T-helper 2 cell (primary cell): ENCODE measurements at regions not wholly inside any gene's neighbourhood (a gene's known extent, or its start where the extent isn't known, plus 50 kb on each side); places are given as distances from the start of the nearest gene placed in this dataset.

Source experiments
- DNase-seq, 5 experiments: peaks; one replicate each; pipeline versions ENCODE4 v3.0.0 to v3.0.0-alpha.2; 2012 to 2022

GRCh38 chr11:25990406-25990805, 341.5 kb upstream of the ANO3 start:
- no peak for DNase-seq

DNA sequence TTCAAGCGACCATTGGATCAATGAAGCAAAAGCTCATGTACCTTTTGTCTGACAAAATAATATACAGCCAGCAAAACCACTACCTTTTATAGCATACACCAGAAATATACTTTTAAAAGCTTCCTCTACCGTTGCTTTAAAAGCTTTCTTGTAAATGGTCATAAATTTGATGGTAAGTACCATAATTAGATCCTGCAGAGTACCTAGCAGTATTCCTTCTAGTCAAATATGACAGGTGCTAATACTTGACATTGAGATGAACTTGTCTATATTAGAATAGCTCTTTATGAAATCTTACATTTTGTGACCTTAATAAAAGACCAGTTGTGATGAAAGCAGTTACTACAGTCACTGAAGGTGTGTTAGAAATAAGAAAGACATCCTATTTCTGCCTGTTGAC, 340.5 kb upstream of the ANO3 start:
- no peak for DNase-seq

- no peak for DNase-seq
Measured at GRCh38 chr11:25992294-25992693, 339.6 kb upstream of the ANO3 start.

DNA sequence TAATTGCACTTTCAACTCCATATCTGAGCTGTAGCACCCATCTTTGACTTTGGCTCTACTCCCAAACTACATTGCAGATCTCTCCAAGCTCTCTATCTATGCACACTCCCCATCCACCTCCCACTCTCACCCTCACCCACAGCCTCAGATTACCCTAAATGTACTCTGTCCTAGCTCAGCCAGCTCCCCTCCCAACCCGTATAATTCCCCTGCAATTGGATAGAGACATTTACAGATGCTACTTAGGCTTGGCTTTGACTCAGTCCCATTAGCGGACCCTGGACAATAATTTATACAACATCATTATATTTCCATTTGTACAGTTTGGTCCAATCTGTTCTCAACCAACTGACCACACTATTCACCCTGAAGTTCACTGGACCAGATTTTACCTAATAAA, 338.9 kb upstream of the ANO3 start:
- no peak for DNase-seq

DNA sequence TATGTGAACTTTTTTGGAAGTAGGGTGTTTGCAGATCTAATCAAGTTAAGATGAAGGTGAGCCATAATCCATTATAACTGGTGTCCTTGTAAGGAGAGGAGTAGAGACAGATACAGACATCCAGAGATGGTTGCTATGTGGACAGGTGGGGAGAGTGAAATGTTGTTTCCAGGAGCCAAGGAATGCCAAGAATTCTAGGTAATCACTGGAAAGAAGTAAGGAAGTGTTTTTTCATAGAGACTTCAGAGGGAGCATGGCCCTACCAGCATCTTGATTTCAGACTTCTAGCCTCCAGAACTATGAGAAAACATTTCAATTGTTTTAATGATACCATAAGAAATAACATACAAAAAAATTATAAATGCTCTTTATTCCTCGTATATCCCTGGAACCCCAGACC, 320.5 kb upstream of the ANO3 start:
- no peak for DNase-seq

DNA sequence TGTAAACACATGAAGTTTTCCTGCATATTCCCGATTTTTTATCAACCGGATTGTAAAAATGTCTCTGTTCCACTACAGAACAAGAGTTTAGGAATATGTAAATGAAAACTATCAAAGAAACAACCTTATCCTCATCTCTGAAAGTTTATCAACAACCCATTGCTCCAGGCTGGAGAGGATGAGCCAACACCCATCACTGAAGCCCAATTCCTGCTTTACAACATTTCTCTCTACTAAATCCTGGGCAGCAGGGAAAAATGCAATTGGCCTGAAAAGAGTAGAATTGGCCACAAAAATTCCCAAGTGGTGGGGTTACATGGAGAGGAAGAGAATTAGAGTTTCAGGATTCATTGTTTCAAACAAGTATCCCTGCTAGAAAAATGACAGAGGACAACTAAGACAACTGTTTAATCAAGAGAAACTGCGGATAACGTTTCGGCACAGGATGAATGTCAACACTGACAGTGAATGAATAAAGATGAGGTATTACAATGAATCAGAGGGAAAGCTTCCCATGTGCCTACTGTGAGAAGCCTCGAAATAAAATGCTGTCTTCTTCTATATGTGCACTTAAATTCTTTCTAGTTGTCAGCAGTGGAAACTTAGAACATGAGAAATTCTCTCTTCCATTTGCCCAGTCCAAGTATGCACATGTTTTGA, 317.3 kb upstream of the ANO3 start:
- no peak for DNase-seq

- no peak for DNase-seq
Measured at GRCh38 chr11:26017322-26017860, 314.5 kb upstream of the ANO3 start.

- DNase-seq, result no peak
Measured at GRCh38 chr11:26017903-26018302, 314.0 kb upstream of the ANO3 start.

DNA sequence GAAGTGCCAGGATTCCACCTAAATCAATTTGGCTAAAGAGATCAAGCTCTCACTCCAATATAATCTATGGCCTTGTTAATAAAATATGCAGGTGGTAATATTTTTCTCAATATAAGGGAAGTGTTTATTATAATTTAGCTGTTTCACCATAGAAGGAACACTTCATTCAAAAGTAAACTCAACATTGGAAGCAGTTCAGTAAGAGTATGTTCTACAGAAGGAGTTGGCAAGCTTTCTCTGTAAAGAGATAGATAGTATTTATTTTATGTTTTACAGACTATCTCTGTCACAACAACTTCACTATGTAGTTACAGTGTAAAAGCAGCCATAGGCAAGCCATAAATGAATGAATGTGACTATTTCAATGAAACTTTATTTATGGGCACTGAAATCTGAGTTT, 313.6 kb upstream of the ANO3 start:
- no peak for DNase-seq

GRCh38 chr11:26019386-26019785, 312.5 kb upstream of the ANO3 start:
- no peak for DNase-seq

GRCh38 chr11:26021017-26021416, 310.9 kb upstream of the ANO3 start:
- DNase-seq, result no peak

DNA sequence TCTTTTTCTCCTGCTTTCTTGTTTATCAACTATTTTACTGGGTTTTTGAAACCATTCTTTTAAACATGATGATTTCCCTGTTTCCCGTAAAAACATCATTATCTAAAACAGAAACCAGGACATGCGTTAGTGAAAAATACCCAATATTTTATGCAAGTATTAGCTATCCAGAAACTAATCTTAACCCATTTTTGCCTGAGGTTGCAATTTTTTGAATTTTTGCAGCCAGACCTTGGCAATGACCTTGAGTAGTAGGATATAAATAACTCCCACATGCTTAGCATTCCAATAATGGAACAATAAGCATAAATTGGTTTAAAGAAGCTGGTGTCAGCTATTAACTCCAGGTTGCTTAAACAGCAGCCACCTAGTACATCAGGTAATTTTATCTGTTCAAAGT, 308.9 kb upstream of the ANO3 start:
- no peak for DNase-seq

GRCh38 chr11:26025676-26026075, 306.3 kb upstream of the ANO3 start:
- no peak for DNase-seq

DNA sequence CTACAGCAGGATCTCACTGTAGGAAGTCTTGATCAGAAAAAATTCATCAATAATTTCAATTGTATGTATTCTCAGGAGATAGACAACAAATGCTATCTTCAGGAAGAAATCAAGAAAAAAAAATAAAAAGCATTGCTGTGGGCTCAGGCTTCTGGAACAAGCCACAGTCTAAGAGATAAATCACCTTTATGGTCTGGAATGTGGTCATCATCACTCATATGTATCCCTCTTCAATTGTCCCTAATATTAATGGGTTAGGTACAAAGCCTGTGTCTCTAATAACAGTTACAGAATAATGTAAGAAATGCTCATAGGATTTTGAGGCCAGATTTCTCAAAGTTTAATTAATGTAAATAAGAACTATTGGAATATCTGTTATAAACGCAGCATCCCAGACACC, 305.9 kb upstream of the ANO3 start:
- DNase-seq, result no peak

DNA sequence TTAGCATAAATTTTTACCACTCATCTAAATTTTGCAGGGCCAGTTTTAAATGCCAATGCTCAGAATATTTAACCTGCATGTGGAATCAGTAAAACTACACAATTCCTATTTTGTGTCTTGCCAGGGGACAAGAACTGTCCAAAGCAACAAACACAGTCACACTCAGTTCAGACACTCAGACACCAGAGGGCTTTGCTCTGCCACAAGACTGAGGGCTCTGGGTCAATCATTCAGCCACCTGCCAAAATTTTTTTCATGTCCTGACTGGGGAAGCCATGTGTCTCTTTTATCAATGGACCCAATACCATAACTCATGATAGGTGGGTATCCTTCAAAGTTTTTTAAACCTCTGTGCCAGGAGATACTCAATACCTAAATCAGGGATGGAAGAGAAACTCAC, 304.0 kb upstream of the ANO3 start:
- DNase-seq, result no peak

- DNase-seq, result no peak
Measured at GRCh38 chr11:26028393-26028911, 303.5 kb upstream of the ANO3 start.

GRCh38 chr11:26030399-26030798, 301.5 kb upstream of the ANO3 start:
- DNase-seq, result no peak

- no peak for DNase-seq
Measured at GRCh38 chr11:26032241-26032640, 299.7 kb upstream of the ANO3 start.

GRCh38 chr11:26035696-26036095, 296.2 kb upstream of the ANO3 start:
- no peak for DNase-seq

DNA sequence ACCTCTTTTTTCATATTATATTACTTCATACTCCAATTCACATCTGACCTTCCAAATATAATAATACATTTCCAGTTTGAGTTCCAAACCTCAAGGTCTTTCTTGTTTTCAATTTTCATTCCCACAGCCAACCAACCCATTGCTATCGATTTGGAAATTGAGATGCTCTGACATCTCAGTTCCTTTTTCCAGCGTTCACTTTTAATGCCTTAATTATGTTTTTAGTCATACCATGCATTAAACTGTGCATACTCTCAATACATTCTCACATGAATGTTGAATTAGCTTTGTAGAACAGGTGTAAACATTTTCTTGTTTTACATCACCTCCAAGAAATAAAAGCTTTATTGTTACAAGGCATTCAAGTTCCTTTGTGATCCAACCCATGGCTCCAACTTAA, 294.2 kb upstream of the ANO3 start:
- no peak for DNase-seq

- DNase-seq, result no peak
Measured at GRCh38 chr11:26040339-26040738, 291.6 kb upstream of the ANO3 start.

DNA sequence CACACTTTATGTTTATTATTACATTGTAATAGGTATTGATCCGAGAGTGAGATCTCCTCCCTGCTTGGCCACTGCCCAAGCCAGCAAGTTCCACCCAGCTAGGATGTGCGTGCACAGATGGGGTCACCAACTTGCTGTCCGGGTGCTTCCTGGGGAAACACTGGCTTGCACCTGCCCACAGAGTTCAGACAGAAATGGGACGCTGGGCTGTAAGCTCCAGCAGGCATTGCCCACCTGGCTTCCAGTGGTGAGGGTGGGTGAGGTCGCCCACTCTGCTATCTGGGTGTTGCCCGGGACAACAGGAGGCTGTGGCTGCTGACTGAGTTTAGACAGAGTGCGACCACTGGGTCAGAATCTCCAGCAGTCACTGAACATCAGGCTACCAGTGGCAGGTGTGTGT, 289.8 kb upstream of the ANO3 start:
- no peak for DNase-seq

DNA sequence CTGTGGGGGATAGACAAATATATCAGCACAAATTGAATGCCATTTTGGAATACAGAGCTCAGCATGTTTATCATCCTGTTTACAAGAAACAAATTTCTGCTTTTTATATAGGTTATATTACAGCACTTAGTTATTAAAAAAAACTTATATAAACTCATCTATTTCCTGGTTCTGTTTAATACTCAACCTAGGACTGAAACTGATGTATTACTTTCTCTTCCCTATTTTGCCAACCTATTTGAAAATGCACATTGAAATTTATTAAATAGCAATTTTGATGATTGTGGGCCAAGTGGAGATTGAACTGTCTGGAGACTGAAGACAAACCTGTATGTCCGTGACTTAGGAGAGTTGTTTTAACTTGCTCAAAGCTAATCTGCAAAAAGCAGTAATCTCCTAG, 288.3 kb upstream of the ANO3 start:
- no peak for DNase-seq

DNA sequence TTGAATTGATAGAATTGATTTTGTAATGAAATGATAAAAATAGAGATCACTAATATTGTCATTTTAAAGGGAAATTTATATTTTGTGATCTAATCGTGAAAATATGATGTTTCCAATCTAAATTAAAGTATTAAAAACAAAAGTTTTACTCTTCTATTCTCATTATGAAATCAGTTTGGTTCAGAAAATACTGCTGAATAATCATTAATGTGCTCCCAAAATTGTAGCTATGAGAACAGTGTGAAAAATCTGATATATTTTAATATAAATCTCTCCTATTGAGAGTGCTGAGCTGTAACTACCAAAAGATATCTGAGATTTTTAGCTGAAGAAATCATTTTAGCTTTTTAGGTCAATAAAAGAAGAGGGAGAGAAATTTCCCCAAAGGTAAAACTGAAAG, 287.5 kb upstream of the ANO3 start:
- DNase-seq, result no peak

DNA sequence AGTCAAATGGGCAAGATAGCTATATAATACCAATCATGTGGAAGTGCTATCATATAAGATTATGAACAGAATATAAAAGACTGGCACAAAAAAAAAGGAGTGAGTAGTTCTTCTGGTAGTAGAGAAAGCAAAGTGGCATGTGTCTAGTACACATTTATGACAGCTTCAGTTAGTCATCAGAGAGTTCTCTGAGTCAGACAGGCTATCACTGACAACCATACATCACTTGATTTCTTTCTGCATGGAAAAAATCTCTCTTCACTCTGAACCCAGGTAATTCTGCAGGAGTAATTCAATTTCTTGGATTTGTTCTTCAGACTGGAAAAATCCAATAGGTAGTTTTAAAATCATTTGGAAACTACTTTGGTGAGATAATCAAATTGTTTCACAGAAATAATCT, 286.8 kb upstream of the ANO3 start:
- no peak for DNase-seq
